ENCODE measurements at regions not wholly inside any gene's neighbourhood (a gene's known extent, or its start where the extent isn't known, plus 50 kb on each side); places are given as distances from the start of the nearest gene placed in this dataset.

DNA sequence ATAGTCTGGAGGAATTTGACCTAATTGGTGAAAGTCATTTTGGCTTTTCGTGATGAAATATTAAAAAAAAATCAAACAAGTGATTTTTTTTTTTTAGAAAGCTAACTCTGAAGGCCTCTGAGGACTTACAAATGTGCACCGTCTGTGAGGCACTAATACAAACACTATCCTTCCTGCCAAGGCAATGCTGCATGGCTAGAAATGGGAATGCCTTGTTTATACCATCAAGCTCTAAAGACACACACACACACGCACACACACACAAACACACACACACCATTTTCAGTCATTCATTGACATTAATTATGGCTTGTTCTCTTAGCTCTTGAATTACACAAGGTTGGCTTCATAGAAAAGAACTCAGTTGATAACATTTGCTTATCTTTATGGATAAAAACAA is 1242.0 kb upstream of the ACVR2A start:
- Histone ChIP-seq H2BK15ac (ENCODE audit: low read depth, low read length) (no peak overlapping the region), H3K79me2 (ENCODE audit: insufficient read depth, low read length) (no peaks in the 10 kb centered on the region), H3K79me1 (ENCODE audit: insufficient read depth, low read depth, low read length, poor library complexity, severe bottlenecking) (no peaks in the 10 kb centered on the region), H4K8ac (replicated peaks; ENCODE audit: insufficient read length, low read depth, low read length) (no peak overlapping the region), H3K9me3 (ENCODE audit: control insufficient read depth, low read depth, low read length) (no peaks in the 10 kb centered on the region), H2BK120ac (ENCODE audit: low read depth, low read length, poor library complexity, severe bottlenecking) (no peak overlapping the region), H2BK20ac (ENCODE audit: low read depth, low read length, poor library complexity, severe bottlenecking) (no peak overlapping the region), H3K18ac (ENCODE audit: insufficient read length, low read depth, low read length) (no peak overlapping the region), H2AFZ (ENCODE audit: low read length) (no peak overlapping the region), H3K56ac (ENCODE audit: insufficient read length, low read depth, low read length) (no peak overlapping the region), H3K4me2 (ENCODE audit: insufficient read depth, insufficient read length, low read length) (no peak overlapping the region), H4K20me1 (ENCODE audit: control insufficient read depth, insufficient read depth, insufficient read length) (no peaks in the 10 kb centered on the region), H4K91ac (ENCODE audit: insufficient read length, low read depth, low read length) (no peak overlapping the region), H3K27ac (ENCODE audit: insufficient read length, low read depth, low read length) (no peak overlapping the region), H2BK12ac (ENCODE audit: insufficient read length, low read depth, low read length) (no peak overlapping the region), H2AK5ac (ENCODE audit: insufficient read length, low read length) (no peak overlapping the region), H3K9ac (ENCODE audit: extremely low read depth, insufficient read length, low read length) (no peak overlapping the region), H3T11ph (ENCODE audit: low read length) (no peak overlapping the region), H3K23ac (ENCODE audit: insufficient read length, low read depth, low read length) (no peak overlapping the region), H3K4ac (ENCODE audit: low read depth, low read length) (no peak overlapping the region), H4K5ac (ENCODE audit: insufficient read length, low read depth, low read length) (no peak overlapping the region), H3K23me2 (ENCODE audit: insufficient read length, low read depth, low read length, poor library complexity, severe bottlenecking) (no peaks in the 10 kb centered on the region), H2BK5ac (ENCODE audit: insufficient read length, low read length) (no peak overlapping the region), H3K27me3 (ENCODE audit: insufficient read depth, low read length) (no peaks in the 10 kb centered on the region), H3K4me1 (ENCODE audit: insufficient read depth, low read length) (no peaks in the 10 kb centered on the region; the same call in 1 of the 2 replicates), H3K14ac (ENCODE audit: insufficient read depth, low read length) (no peak overlapping the region)
- H3K27ac Mint-ChIP-seq: no peak overlapping the region
- TF ChIP-seq, protein P1, sequence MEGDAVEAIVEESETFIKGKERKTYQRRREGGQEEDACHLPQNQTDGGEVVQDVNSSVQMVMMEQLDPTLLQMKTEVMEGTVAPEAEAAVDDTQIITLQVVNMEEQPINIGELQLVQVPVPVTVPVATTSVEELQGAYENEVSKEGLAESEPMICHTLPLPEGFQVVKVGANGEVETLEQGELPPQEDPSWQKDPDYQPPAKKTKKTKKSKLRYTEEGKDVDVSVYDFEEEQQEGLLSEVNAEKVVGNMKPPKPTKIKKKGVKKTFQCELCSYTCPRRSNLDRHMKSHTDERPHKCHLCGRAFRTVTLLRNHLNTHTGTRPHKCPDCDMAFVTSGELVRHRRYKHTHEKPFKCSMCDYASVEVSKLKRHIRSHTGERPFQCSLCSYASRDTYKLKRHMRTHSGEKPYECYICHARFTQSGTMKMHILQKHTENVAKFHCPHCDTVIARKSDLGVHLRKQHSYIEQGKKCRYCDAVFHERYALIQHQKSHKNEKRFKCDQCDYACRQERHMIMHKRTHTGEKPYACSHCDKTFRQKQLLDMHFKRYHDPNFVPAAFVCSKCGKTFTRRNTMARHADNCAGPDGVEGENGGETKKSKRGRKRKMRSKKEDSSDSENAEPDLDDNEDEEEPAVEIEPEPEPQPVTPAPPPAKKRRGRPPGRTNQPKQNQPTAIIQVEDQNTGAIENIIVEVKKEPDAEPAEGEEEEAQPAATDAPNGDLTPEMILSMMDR (conservative IDR thresholded peaks at IDR 0.05): no peak
- peaks cover 5 to 7% of the 10 kb centered on the region in 2 experiments; a peak in 2 of 5 replicates for H3K9me3 Mint-ChIP-seq
- no peak for DNase-seq
- no peak overlapping the region for H3K4me3 Mint-ChIP-seq
- no CpG with 5 or more reads among the region's 3 CpGs for WGBS (ENCODE audit: extremely low coverage, insufficient read length, low lambda C conversion rate)
- H3K27me3 Mint-ChIP-seq (ENCODE audit: low read depth): no peaks in the 10 kb centered on the region
- H3K36me3 Mint-ChIP-seq (ENCODE audit: insufficient read depth in 1 of 3, low read depth in 3 of 3): peaks cover 0 to 14% (median 7%) of the 10 kb centered on the region in 3 experiments; a peak in 6 of 7 replicates
- peaks cover 0 to 3% of the 10 kb centered on the region in 2 experiments; a peak in 1 of 4 replicates for H3K4me1 Mint-ChIP-seq
